AG04450 (cell line): ENCODE measurements at regions not wholly inside any gene's neighbourhood (a gene's known extent, or its start where the extent isn't known, plus 50 kb on each side); places are given as distances from the start of the nearest gene placed in this dataset.

ENCODE experiments used
- CTCF ChIA-PET: fragments of 300-600, 350-600 bp; formaldehyde crosslinking; extraction: SDS; loops from one replicate; lab custom pipeline; 2022; ENCODE audit warnings: antibody characterized with exemption, inconsistent platforms; lab: Charles Lee
- POLR2A ChIA-PET: fragments of 350-600 bp; formaldehyde crosslinking; extraction: SDS; loops from one replicate; lab custom pipeline; 2021; ENCODE audit warnings: antibody characterized with exemption, inconsistent platforms; lab: Yijun Ruan, JAX
- DNase-seq: peaks from one replicate; pipeline ENCODE4 v3.0.0-alpha.2; 2011; ENCODE audit warnings: low read depth, low spot score
- H3K27ac ChIP-seq: one replicate; pipeline ENCODE4 v1.5.1; 2012; ENCODE audit warnings: low read depth, low read length, control low read depth
- H3K27me3 ChIP-seq: one replicate; pipeline ENCODE4 v1.6.0; 2012; ENCODE audit warnings: low read length; ENCODE audit not compliant: control insufficient read depth, insufficient read depth
- H3K4me3 ChIP-seq: 2 replicates; pipeline ENCODE4 v1.5.1; 2011; ENCODE audit warnings: mild to moderate bottlenecking, low read depth, low read length, control low read depth
- H3K9me3 ChIP-seq: 2 replicates; pipeline ENCODE4 v1.5.1; 2012; ENCODE audit warnings: low read length; ENCODE audit not compliant: control insufficient read depth, insufficient read depth
- CTCF ChIP-seq: IDR thresholded peaks from 2 replicates; pipeline ENCODE4 v1.5.1; 2011; ENCODE audit warnings: low read depth, low read length, control low read depth, inconsistent platforms

GRCh38 chr1:37166005-37166404, 131.7 kb upstream of the GRIK3 start:
- Histone ChIP-seq H3K9me3 (no peaks in the 10 kb centered on the region), H3K27ac (no peak overlapping the region), H3K27me3 (no peaks in the 10 kb centered on the region), H3K4me3 (no peak overlapping the region)
- TF ChIP-seq CTCF, result no peak
- CTCF ChIA-PET, result no interaction called here
- POLR2A ChIA-PET, result no interaction called here
- DNase-seq, result no peak

GRCh38 chr1:37167479-37167878, 133.2 kb upstream of the GRIK3 start:
- TF ChIP-seq CTCF, result no peak
- ChIA-PET CTCF (no interaction called here), POLR2A (no interaction called here)
- Histone ChIP-seq H3K9me3 (no peaks in the 10 kb centered on the region), H3K27ac (no peak overlapping the region), H3K27me3 (no peaks in the 10 kb centered on the region), H3K4me3 (no peak overlapping the region)
- no peak for DNase-seq

- no peak for DNase-seq
- Histone ChIP-seq H3K4me3 (no peak overlapping the region), H3K27ac (no peak overlapping the region), H3K9me3 (no peaks in the 10 kb centered on the region), H3K27me3 (no peaks in the 10 kb centered on the region)
- TF ChIP-seq CTCF, result no peak
- POLR2A ChIA-PET, result no interaction called here
- CTCF ChIA-PET, result no interaction called here
Measured at GRCh38 chr1:37169241-37169640, 134.9 kb upstream of the GRIK3 start.

- POLR2A ChIA-PET, result no interaction called here
- Histone ChIP-seq H3K27me3 (no peaks in the 10 kb centered on the region), H3K27ac (no peak overlapping the region), H3K4me3 (no peak overlapping the region), H3K9me3 (no peaks in the 10 kb centered on the region)
- no peak for DNase-seq
- CTCF ChIA-PET, result no interaction called here
- no peak for TF ChIP-seq CTCF
Measured at GRCh38 chr1:37169743-37170275, 135.5 kb upstream of the GRIK3 start.

- no peak for TF ChIP-seq CTCF
- Histone ChIP-seq H3K27ac (no peak overlapping the region), H3K9me3 (no peaks in the 10 kb centered on the region), H3K27me3 (no peaks in the 10 kb centered on the region), H3K4me3 (no peak overlapping the region)
- no peak for DNase-seq
- ChIA-PET CTCF (no interaction called here), POLR2A (no interaction called here)
Measured at GRCh38 chr1:37171691-37172090, 137.4 kb upstream of the GRIK3 start.
